ENCODE measurements at regions not wholly inside any gene's neighbourhood (a gene's known extent, or its start where the extent isn't known, plus 50 kb on each side); places are given as distances from the start of the nearest gene placed in this dataset.
"Not testable (repeated sequence)": the region's sequence is repeated elsewhere in the genome, so short reads cannot be mapped to it uniquely, and the experiment has no call there.

DNA sequence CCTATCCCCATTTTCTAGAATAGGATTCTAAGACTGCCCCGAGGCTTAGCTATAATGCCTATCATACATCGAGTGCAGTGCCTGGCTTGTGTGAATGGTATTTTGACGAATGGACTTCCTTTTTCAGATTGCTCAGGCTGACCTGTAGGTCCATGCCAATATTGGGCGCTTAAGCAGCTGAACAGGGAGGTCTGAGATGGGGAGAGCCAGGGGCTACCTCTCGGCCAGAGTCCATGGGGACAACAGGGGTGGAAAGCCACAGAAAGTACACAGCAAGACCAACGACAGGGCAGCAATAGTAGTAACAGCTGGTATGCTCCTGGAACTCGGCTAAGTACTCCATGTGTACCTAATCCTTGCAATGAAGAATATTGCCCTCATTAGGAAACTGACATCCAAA, 91.7 kb upstream of the WSCD1 start:
- Histone ChIP-seq H3K4me3 (no peak overlapping the region), H3K27ac (no peak overlapping the region)

DNA sequence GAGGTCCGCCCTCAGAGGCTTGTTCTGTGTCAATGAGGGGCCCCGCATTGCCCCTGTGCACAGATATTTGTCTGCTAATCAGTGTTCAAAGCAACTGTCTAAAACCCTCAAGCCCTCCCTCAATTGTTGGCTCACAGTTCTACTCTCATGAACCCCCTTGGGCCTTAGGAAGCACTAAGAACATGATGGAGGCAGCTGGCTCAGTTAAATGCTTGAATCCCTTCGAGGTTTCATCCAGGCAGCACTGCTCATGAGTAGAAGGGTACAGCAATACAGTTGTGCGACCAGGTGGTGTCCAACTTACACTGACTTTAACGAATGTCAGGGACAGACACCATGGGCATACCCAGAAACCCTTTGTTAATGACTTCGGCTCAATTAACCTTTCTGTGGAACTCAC, 89.2 kb upstream of the WSCD1 start:
- Histone ChIP-seq H3K27ac (no peak overlapping the region), H3K4me3 (no peak overlapping the region)

DNA sequence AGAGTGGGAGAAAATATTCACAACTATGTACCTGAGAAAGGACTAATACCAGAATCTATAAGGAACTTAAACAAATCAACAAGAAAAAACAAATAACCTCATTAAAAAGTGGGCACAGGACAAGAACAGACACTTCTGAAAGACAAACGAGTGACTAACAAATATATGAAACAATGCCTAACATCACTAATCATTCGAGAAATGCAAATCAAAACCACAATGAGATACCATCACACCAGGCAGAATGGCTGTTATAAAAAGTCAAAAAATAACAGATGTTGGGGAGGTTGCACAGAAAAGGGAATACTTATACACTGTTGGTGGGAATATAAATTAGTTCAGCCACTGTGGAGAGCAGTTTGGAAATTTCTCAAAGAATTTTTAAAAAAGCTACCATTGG, 83.5 kb upstream of the WSCD1 start:
- Histone ChIP-seq H3K27ac (no peak overlapping the region), H3K4me3 (no peak overlapping the region)

DNA sequence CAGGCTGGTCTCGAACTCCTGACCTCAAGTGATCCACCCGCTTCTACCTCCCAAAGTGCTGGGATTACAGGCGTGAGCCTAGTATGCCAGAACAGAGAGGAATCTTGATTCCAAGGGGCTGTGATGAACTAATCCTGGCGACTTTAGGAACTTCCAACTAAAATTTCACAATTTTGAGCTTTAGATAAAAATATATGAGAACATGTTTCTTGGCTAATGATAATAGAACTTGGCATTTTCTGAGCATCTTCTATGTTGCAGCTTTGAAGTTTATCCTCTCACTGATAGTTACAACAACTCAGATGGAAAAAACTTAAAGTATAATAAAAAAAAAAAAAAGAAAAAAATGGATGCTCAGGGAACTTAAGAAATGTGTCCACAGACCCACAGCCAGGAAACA, 69.8 kb upstream of the WSCD1 start:
- Histone ChIP-seq H3K27ac (no peak overlapping the region), H3K4me3 (no peak overlapping the region)

DNA sequence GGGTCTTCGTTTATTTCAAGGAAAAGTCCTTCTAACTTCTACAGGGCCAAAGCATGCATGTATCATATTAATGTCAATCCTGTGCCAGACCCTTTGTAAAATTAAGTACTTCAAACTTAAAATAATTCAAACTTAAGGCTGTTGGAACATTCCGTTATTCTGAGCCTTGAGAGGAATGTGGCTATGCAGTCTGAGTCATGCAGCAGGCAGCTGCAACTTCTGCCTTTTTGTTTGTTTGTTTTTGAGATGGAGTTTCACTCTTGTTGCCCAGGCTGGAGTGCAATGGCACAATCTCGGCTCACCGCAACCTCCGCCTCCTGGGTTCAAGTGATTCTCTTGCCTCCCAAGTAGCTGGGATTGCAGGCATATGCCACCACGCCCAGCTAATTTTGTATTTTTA, 67.0 kb upstream of the WSCD1 start:
- not testable (repeated sequence) for H3K27ac ChIP-seq, H3K4me3 ChIP-seq

DNA sequence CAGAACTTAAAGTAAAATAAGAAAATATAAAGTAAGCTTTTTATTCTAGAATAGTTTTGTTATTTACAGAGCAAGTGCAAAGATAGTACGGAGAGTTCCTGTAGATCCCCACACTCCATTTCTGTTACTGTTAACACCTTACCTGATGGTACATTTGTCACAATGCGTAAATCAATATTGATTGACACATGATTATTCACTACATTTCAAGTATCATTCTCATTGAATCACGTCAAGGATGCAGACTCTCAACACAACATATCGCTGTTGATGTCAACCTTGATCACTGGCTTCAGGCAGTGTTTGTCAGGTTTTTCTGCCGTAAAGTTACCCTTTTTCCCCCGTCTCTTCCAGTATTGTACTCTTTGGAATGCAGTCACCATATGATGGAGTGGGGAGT, 64.2 kb upstream of the WSCD1 start:
- Histone ChIP-seq H3K4me3 (no peak overlapping the region), H3K27ac (no peak overlapping the region)

DNA sequence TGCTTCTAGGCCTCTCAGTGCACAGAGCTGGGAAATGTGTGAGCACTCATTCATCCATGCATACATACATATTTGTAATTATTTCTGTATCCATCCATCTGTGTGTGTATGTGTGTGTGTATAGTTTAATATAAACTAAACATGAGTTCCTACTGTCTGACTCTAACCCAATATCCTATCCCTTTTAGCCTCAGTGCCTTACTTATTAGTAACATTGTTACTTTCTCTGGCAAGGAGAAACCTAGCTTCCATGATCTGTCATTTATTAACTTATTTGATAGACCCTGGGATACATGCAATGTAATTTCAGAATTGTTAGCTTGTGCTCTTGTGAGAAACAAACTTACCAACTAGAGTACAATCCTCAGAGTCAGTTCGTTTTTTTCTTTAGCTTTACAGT, 59.0 kb upstream of the WSCD1 start:
- H3K4me3 ChIP-seq, result no peak overlapping the region
- no peak overlapping the region for H3K27ac ChIP-seq

DNA sequence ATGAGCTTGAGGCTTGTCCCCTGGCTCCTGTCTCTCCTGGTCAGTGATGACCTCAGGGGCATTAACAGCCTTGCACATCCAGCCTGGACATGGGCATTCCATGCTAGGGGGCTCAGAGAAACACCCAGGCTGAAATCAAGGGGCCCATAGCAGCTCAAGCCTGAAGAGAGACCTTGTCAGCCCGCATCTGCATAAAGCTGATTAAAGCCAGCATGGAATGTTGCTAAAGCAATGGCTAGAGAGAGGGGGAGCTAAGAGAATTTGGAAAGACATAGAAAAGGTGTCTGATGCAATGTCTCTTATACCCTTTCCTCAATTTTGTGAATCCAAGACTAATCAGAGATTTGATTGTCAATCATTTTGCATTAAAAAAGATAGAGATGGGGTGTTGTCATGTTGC, 51.4 kb upstream of the WSCD1 start:
- Histone ChIP-seq H3K4me3 (no peak overlapping the region), H3K27ac (no peak overlapping the region)

DNA sequence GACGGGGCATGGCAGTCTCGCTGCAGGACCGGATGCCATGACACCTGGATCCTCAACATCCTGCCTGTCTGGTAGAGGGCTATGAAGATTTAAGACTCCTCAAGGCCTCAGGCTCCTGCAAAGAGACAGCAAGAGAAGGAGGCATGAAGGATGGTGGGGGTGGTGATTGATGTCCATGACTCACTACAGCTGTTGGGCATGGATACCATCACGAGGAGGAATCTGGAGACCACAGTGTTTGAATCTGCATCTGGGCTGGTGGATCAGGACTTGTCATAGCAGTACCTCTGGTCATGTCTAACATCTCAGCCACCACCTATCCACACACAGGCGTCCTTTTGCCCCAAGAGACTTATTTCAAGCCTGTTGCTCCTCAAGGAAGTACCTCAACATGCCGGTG, 50.2 kb upstream of the WSCD1 start:
- Histone ChIP-seq H3K27ac (no peak overlapping the region), H3K4me3 (no peak overlapping the region)

DNA sequence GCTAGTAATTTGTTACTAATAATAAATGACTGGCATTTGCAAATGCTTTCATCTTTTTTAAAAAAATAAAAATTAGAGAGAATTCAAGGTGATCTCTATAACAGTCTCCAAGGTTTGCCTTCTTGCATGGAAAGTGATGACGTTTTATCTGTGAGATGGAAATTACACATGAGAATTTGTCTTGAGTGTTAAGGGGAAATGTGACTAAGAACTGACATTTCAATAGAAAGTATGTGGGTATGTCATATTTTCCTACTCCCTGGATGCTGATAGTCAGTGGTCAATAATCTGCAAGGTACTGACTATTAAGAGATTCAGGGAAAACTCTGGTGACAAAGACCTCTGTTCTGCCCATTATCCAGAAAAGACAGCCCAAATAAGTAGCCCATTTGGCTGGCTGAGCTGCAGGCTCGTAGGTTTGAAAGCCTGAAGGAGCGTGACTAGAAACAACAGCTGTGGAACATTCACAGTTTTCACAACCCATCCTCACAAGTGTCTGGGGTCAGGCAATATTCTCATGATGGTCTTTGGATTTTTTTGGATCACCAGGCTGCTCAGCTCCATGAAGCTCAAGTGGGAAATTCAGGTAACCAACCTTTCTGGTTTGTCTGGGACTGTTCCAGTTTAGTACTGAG, 49.7 kb upstream of the WSCD1 start:
- Histone ChIP-seq H3K4me3 (no peak overlapping the region), H3K27ac (no peak overlapping the region)
